ENCODE measurements at regions not wholly inside any gene's neighbourhood (a gene's known extent, or its start where the extent isn't known, plus 50 kb on each side); places are given as distances from the start of the nearest gene placed in this dataset.
"Not testable (repeated sequence)": the region's sequence is repeated elsewhere in the genome, so short reads cannot be mapped to it uniquely, and the experiment has no call there.

DNA sequence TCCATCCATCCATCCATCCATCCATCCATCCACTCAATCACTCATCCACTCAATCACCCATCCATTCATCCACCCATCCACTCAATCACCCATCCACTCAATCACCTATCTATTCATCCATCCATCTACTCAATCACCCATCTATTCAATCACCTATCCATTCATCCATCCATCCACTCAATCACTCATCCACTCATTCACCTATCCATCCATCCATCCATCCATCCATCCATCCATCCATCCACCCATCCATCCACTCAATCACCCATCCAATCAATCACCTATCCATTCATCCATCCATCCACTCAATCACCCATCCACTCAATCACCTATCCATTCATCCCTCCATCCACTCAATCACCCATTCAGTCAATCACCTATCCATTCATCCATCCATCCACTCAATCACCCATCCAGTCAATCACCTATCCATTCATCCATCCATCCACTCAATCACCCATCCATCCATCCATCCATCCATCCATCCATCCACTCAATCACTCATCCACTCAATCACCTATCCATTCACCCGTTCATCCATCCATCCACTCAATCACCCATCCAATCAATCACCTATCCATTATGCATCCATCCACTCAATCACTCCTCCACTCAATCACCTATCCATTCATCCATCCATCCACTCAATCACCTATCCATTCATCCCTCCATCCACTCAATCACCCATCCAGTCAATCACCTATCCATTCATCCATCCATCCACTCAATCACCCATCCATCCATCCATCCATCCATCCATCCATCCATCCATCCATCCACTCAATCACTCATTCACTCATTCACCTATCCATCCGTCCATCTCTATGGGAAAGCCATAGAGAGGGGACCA, 114.7 kb upstream of the ZBTB40 start:
- DNase-seq, result not testable (repeated sequence)

DNA sequence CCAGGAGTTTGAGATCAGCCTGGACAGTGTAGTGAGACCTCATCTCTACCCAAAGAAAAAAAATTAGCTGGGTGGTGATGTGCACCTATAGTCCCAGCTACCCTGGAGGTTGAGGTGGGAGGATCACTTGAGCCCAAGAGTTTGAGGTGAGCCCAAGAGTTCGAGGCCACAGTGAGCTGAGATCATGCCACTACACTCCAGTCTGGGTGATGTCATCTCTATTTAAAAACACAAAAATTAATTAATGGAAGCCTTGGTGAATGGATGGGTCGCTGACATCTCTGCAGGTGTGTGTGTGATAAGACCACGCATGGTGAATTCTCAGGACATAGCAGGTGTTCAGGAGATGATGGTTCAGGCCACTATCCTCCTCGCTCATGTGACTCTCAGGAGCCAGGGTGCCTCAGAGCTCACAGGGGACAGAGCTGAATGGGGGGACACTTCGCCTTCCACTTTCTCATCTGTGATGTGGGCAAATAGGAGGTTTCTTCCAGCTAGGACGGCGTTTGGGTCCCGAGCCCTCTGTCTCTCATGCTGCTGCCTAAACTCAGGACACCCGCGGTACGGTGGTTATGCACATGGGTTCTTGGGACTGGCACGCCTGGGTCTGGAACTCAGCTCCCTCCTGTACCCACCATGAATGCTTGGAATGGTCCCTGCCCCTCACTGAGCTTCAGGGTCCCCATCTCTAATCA, 113.4 kb upstream of the ZBTB40 start:
- no peak for DNase-seq

DNA sequence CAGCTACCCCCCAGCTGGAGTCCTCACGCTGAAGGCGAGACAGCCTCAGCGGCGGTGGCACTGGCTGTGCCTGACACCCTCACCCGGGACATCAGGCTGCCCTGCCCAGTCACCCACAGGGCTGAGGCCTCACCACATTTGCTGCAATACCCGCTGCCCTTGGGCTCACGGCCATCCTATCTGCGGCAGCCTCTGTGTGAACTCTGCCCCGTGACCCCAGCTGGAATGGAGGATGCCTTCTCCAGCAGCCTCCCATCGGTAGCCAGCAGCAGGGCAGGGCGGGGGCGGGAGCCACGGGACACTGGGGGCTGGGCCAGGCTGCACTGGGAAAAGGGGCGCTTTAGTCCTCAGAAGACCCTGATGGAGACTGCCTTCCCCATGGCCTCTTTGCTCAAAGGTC, 112.4 kb upstream of the ZBTB40 start:
- no peak for DNase-seq

DNA sequence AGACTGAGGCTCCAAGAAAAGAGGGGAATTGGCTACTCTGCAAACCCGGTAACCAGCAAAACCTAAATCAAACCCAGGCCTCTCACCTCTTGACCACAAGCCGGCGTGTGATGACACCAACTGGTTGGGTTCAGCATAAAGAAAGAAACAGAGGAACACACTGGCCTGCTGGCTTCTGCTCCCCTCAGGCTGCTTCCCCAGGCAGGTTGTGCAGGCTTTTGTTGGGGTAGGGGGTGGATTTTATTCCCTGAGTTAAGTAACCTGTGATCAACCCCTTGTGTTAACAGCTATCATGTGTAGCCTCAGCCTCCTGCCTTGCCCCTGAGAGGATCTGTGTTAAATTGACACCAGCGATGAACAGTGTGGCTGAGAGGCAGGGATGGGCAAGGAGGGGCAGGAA, 111.6 kb upstream of the ZBTB40 start:
- no peak for DNase-seq

DNA sequence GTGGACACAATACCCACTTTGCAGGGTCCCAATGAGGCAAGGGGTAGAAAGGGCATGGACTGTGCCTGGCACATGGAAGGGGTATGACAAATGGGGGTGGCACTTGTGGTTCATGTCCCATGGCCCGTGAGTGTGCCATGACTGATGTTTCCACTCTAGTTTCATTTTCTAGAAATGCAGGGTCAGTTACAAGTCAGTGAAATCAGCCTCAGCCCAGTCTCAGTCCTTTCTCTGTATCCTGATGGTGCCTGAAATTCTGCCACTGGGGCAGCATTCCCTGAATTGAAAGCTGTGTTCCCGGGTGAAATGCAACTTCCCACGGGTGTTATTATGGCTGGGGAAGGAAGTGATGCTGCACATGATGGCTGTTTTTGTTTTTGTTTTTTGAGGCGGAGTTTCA, 110.8 kb upstream of the ZBTB40 start:
- no peak for DNase-seq

DNA sequence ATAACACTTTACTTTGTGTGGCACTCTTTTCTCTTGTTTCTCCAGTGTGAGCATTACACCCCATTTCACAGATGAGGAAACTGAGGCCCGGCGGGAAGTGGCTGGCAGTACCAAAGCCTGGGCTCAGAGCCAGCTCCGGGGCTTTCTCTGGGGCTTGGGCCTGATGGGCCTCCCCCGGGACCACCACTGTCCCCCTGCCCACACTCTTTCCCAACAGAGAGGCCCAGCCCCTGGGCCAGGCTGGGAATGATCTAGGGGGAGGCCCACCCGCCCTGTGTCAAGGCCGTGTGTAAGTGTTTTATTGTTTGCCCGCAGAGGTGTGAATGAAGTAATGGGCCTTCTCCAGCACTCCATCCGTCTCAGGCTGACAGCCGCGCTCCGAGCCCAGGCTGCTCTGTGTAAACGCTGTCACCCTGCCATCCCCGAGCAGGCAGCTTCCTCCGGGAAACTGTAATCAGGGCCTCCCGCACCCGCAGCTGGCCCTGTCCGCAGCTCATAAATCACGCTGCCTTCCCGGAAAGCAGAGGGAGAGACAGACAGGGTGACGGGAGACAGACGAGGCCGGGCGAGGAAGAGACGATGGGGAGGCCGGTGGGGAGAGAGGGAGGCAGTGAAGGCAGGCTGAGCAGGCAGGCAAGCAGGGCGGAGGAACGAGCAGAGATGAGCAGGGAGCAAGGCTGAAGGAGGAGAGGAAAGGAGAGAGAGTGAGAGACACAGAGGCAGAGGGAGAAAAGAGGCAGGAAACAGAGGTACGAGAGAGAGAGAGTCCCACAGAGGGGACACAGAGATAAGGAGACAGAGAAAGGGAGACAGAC, 109.7 kb upstream of the ZBTB40 start:
- DNase-seq, result peak in 1 of 2 experiments; percentile 13

DNA sequence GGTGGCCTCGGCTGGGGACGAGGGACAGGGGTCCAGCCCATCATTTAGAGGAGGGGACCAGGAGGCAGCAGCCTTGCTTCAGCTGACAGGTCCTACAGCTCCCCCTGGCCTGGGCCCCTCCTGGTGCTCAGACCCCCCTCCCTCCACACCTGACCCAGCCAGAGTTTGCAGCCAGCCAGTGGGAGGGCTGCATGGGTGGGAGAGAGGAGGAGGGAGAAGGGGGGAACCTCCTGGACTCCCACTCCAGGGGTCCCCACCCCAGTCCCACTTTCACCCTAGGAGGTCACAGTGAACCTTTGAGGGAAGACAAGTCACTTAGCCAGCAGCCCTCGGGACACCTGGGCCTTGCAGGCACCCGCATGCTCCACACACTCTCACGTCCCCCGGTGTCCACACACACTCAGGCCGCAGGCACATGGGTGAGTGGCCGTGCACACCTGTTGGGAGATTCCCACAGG, 108.9 kb upstream of the ZBTB40 start:
- DNase-seq, result no peak

DNA sequence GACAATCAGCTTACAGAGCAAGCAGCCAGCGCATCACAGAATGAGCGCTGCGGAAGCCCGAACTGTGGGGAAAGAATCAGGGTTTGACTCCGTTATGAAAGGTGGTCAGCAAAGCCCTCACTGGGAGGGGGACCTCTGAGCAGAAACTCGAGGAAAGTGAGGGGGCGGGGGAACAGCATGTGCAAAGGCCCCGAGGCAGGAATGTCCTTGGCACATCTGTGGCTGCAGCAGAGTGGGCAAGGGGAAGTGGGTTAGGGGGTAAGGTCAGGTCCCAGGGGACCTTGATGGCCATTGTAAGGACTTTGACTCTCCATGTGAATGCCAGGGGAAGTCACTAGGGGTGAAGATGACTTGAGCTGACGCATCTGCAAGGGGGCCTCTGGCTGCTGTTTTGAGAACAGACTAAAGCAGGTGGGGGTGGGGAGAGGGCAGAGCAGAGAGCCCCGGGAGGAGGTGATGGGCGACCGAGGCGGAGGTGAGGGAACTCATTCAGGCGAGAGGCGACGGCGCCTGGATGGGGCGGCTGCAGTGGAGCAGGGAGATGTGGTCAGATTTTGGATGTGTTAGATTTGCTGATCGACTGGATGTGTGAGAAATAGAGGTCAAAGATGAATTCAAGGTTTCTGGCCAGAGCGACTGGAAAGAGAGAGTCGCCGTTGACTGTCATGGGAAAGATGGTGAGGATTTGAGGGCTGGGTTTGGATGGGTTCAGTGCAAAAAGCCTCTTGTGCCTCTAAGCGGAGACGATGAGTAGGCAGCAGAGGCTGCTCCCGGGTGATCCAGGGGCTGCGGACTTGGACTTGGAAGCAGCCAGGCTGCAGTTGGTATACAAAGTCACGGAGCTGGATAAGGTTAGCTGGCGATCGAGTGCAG, 108.0 kb upstream of the ZBTB40 start:
- no peak for DNase-seq

DNA sequence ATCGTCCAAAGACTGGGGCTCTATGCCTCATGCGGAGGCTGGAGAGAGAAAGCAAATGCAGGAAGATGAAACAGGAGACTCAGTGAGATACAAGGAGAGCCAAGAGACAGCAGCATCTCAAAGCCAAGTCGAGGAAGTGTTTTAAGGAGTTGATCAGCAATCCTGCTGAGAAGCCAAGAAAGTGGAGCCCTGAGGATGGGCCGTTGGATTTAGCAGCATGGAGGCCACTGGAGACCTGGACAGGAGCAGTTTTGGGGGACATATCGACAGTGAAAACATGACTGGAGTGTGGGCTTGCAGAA, 107.4 kb upstream of the ZBTB40 start:
- no peak for DNase-seq

DNA sequence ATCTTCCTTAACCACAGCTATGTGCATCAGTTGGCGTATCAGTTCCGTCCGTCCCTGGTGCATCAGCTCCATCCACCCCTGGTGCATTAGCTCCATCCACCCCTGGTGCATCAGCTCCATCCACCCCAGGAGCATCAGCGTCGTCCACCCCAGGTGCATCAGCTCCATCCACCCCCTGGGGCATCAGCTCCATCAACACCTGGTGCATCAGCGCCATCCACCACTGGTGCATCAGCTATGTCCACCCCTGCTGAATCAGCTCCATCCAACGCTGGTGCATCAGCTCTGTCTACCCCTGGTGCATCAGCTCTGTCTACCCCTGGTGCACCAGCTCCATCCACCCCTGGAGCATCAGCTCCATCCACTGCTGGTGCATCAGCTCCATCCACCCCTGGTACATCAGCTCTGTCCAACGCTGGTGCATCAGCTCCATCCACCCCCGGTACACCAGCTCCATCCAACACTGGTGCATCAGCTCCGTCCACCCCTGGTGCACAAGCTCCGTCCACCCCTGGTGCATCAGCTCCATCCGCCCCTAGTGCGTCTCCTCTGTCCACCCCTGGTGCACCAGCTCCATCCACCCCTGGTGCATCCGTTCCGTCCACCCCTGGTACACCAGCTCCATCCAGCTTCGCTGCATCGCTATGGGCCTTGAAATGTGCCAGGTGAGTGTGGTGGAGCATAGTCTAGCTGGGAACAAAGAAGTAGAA, 106.6 kb upstream of the ZBTB40 start:
- DNase-seq, result no peak

DNA sequence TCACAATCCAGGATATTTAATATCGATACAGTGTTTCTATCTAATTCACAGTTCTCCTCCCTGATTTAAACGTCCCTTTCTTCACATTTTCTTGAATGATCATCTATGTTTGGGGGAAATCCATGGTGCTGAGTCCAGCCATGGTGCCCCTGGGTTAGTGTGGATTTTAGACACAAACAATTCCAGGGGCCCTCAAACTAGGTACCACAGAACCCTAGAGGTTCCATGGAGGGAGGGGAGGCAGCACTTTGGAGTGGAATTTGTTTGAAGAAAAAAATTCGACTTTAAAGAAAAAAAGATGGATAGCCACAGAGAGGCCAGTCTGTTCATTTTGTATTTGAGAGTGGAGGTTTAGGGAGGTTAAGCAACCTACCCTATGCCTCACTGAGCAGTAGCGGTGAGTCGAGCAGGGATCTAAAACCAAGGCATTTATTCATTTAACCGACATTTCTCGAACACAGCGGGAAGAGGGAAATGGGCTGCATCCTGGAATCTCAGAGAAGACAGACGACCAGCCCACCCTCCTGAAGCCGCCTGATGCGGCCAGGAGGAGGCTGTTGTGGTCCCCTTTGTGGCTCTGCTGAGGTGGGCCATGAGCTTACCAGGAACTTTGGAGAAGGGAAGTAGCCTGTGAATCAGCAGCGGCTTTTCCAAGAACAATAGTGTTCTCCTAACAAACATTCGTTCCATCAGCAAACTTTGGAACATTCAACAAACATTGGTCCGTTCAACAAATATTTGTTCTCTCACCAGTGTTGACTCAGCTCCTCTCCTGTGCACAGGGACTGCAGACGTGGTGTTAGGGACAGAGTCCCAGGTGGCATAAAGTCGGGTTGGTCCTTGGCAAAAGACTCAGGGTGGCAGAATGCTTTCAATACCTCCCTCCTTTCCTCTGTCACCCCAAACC, 103.5 kb upstream of the ZBTB40 start:
- no peak for DNase-seq

DNA sequence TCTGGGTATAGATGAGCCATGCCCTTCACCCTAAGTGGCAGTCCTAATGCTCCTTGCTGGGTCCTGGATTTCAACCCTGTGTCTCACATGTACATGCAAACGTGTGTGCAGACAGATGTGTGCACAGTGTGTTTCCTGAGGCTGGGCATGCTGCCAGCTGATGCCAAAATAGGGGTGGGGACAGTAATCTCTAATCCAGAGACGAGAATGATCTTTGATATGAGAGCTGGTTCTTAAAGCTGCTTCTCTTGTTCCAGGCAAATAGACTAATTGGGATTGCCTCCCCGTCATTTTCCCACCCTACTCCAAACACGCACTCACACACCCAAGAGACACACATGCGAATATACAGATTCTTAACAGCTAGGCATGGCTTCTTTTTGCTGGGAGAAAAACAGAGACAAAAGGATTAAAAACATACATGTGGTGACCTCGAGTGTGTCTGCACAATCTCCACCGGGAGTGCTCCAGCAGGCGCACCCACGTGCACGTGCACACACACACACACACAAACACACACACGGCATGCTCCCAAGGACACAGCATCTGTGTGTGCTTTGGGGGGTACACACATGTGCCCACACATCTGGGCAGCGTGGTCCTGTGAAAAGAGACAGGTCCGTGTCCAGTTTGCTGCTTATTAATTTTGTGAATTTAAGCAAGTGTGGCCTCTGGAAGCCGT, 102.1 kb upstream of the ZBTB40 start:
- DNase-seq, result no peak

DNA sequence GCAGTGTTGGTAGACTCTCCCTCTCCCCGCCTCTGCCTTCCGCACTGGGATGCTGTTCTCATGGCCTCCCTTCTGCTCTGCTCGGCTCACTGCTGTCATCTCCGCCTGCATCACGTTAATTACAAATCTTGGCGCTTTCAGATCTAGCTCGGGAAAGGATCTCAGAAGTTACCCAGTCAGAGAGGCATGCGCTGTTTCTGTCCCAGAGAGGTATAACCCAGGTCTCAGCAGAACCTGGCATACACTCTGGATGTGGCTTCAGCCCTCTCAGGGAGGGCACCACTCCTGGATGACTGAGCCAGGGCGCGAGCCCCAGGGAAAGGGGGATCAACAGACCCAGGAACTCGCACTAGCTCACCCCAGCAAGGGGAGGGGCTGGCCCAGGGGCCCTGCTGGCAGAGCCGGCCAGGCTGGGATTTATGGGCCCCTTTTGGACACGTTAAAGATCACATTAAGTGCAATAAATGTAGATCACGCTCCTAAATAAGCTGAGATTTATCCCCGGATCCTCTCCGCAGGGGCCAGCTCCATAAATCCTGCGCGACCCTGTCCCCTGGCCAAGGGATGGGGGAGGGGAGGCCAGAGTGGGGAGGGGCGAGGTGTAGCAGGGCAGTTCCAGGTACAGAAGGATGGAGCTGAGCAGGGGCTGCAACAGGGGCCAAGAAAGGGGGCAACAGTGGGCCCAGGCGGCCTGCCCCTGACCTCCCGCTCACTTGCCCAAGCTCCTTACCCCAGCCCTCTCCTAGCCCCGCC, 101.3 kb upstream of the ZBTB40 start:
- DNase-seq, result no peak

DNA sequence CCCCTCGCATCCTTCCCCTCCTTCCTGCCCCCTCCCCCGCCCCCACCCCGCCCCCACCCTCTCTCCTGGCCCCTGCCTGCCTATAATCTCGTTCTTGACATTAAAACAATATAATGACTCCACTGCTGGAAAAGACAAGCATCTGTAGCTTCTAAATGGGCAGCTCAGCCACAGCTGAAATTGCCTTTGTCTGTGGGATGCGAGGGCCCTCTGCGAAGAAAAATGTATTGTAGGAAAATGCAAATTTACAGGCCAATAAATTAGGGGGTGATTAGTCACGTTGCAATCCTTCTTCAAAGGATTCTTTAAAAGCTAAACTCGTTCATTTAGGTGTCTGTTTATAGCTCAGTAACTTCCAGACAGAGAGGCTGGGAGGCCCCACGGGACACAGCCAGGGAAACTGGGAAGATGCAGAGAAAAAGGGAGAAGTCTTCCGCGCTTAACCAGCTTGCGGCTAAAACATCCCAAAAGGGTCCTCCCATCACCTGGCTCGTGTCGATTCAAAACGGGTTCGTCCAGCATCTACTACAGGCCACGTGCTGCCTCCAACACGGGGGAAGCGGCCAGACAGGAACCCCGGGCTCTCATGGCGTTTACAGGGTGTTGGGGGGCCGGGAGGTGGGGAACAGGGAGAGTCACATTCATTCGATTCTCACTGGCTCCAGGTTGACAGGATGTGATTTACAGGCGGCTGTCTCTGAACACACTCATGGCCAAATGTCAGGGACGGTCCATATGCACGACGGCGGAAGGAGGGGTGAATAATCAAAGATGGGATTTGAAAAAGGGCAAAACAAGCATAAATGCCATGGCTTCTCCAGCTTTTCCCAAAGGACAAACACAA, 100.5 kb upstream of the ZBTB40 start:
- no peak for DNase-seq

DNA sequence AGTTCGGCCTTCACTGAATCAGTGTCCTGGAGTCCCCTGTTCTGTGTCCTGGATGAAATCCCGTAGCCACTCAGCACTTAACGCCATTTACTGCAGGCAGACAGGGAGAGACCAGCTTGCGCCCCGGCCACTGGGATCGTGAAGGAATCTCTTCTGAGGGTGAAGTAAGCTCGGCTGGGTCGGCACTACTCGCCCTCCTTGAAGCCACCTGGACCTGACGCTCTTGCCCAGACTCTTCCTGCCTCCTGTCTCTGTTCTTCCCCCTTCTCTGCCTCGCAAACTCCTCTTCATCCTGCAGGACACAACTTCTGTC, 99.9 kb upstream of the ZBTB40 start:
- DNase-seq, result no peak

DNA sequence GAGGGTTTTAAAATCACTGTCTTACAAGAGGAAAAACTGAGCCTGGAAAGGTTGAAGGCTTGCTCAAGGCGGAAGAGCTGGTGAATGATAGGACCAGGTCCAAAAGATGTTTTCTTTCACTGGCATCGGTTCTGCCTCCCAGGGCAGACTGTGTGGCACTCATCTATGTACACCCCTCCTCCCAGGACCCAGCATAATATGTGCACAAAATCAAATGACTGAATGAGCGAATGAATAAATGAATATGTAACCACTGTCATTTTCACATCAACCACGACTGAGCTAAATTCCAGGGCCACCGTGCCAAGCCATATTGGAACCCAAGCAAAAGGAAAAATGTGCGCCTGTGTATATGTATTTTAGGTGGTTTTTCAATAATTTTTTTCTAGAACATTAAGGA, 99.3 kb upstream of the ZBTB40 start:
- DNase-seq, result no peak

DNA sequence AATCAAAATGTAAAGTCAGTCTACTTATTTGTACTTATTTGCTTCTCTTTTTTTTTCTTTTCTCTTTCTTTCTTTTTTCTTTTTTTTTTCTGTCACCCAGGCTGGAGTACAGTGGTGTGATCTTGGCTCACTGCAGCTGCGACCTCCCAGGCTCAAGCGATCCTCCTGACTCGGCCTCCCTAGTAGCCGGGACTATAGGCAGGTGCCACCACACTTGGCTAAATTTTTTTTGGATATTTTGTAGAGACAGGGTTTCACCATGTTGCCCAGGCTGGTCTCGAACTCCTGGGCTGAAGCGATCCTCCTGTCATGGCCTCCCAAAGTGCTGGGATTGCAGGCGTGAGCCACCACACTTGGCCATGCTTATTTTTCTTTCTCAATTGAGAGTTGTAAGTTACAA, 98.8 kb upstream of the ZBTB40 start:
- DNase-seq, result no peak

DNA sequence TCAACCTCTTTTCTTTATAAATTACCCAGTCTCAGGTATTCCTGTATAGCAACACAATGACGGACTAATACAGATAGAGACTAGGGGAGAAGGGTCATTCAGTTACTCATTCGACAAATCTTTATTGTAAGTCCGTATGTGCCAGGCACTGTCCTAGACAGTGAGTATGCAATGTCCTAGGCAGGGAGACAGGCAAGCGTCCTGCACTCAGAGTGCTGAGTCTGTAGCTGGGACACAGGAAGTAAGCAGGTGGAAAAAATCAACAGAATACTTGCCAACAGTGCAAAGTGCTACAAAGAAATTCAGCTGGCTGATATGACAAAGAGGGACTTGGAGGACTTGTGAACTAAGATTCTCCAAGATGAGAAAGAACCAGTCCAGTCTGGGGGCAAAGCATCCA, 92.2 kb upstream of the ZBTB40 start:
- DNase-seq, result no peak
